IMR-90 (cell line): ENCODE measurements at regions not wholly inside any gene's neighbourhood (a gene's known extent, or its start where the extent isn't known, plus 50 kb on each side); places are given as distances from the start of the nearest gene placed in this dataset.

ENCODE experiments used
- ATAC-seq: fragments of 200-7000 bp; cut with Tn5 transposase; 2 replicates; pipeline ENCODE4 v1.9.1; 2020; ENCODE audit warnings: low read depth, mild to moderate bottlenecking, moderate library complexity
- BruUV-seq: library from RNA; stranded (reverse); fragments of 400-500 nt; replicated peaks from 2 replicates; lab custom pipeline; 2021; lab: Mats Ljungman, UMichigan
- CTCF ChIA-PET: fragments of 300-600 bp; formaldehyde crosslinking; extraction: SDS; loops from one replicate; lab custom pipeline; 2021; ENCODE audit warnings: antibody characterized with exemption; lab: Yijun Ruan, JAX
- POLR2A ChIA-PET: fragments of 300-600 bp; sonication (Branson Sonifier 250); formaldehyde crosslinking; loops from one replicate; lab custom pipeline; 2022; ENCODE audit warnings: antibody characterized with exemption; ENCODE audit not compliant: unreplicated experiment; lab: Charles Lee
- DNase-seq: peaks from one replicate; pipeline ENCODE4 v3.0.0; 2013
- H2AFZ ChIP-seq: replicated peaks from 2 replicates; pipeline ENCODE3; 2013; ENCODE audit warnings: low read length, mild to moderate bottlenecking; ENCODE audit not compliant: poor library complexity
- H2AK5ac ChIP-seq: 2 replicates; pipeline ENCODE4 v1.6.1; 2013; ENCODE audit warnings: low read depth, low read length, inconsistent platforms
- H2AK9ac ChIP-seq: replicated peaks from 2 replicates; pipeline ENCODE3; 2013; ENCODE audit warnings: mild to moderate bottlenecking, low read depth, low read length, moderate library complexity; ENCODE audit not compliant: poor library complexity
- H2BK120ac ChIP-seq: 2 replicates; pipeline ENCODE4 v1.6.1; 2013; ENCODE audit warnings: low read depth, low read length, inconsistent platforms
- H2BK15ac ChIP-seq: 3 replicates; pipeline ENCODE4 v1.6.1; 2013; ENCODE audit warnings: low read depth, low read length, inconsistent platforms
- H2BK20ac ChIP-seq: 2 replicates; pipeline ENCODE4 v1.6.1; 2013; ENCODE audit warnings: low read depth, mild to moderate bottlenecking, inconsistent platforms, low read length, moderate library complexity
- H2BK5ac ChIP-seq: 2 replicates; pipeline ENCODE4 v1.6.1; 2013; ENCODE audit warnings: mild to moderate bottlenecking, low read depth, low read length, inconsistent platforms; ENCODE audit not compliant: poor library complexity, severe bottlenecking
- H3K14ac ChIP-seq: replicated peaks from 2 replicates; pipeline ENCODE4 v1.6.1; 2013; ENCODE audit warnings: low read depth, low read length, inconsistent platforms
- H3K18ac ChIP-seq: 2 replicates; pipeline ENCODE4 v1.6.1; 2013; ENCODE audit warnings: low read depth, low read length, control low read depth
- H3K23ac ChIP-seq: 2 replicates; pipeline ENCODE4 v1.6.1; 2013; ENCODE audit warnings: low read depth, low read length, inconsistent platforms
- H3K27ac ChIP-seq: 2 replicates; pipeline ENCODE4 v1.5.1; 2013; ENCODE audit warnings: mild to moderate bottlenecking, control low read depth, low read length; ENCODE audit not compliant: insufficient read depth
- H3K27me3 ChIP-seq: 2 replicates; pipeline ENCODE4 v1.6.1; 2013; ENCODE audit warnings: low read length; ENCODE audit not compliant: control insufficient read depth, insufficient read depth
- H3K36me3 ChIP-seq: 2 replicates; pipeline ENCODE4 v1.6.1; 2013; ENCODE audit warnings: low read length, mixed read lengths; ENCODE audit not compliant: control insufficient read depth, insufficient read depth
- H3K4ac ChIP-seq: 2 replicates; pipeline ENCODE4 v1.6.1; 2013; ENCODE audit warnings: low read depth, low read length, inconsistent platforms
- H3K4me1 ChIP-seq: 2 replicates; pipeline ENCODE4 v1.6.1; 2013; ENCODE audit warnings: low read length, mixed read lengths; ENCODE audit not compliant: control insufficient read depth, insufficient read depth
- H3K4me2 ChIP-seq: 2 replicates; pipeline ENCODE4 v1.6.1; 2013; ENCODE audit warnings: low read depth, mild to moderate bottlenecking, control low read depth, low read length, moderate library complexity
- H3K4me3 ChIP-seq: 2 replicates; pipeline ENCODE4 v1.5.1; 2013; ENCODE audit warnings: low read depth, mild to moderate bottlenecking, control low read depth, low read length, moderate library complexity; ENCODE audit not compliant: insufficient read depth
- H3K56ac ChIP-seq: 2 replicates; pipeline ENCODE4 v1.6.1; 2013; ENCODE audit warnings: low read length, inconsistent platforms; ENCODE audit not compliant: insufficient read depth; ENCODE audit errors: extremely low read depth
- H3K79me1 ChIP-seq, 2 experiments: 2 replicates each; pipeline ENCODE4 v1.6.1; 2013; ENCODE audit warnings: low read length in 2 of 2, inconsistent platforms in 1 of 2, low read depth in 1 of 2
- H3K9ac ChIP-seq: 2 replicates; pipeline ENCODE4 v1.6.1; 2013; ENCODE audit warnings: low read depth, low read length, control low read depth
- H3K9me1 ChIP-seq: 2 replicates; pipeline ENCODE4 v1.6.1; 2013; ENCODE audit warnings: low read length, inconsistent platforms; ENCODE audit not compliant: insufficient read depth
- H3K9me3 ChIP-seq: 2 replicates; pipeline ENCODE4 v1.6.1; 2013; ENCODE audit warnings: low read length; ENCODE audit not compliant: control insufficient read depth, insufficient read depth
- H4K20me1 ChIP-seq: 2 replicates; pipeline ENCODE4 v1.6.1; 2013; ENCODE audit warnings: low read length, inconsistent platforms; ENCODE audit not compliant: insufficient read depth
- H4K5ac ChIP-seq: 2 replicates; pipeline ENCODE4 v1.6.1; 2013; ENCODE audit warnings: mild to moderate bottlenecking, low read depth, low read length, control low read depth
- H4K8ac ChIP-seq, 2 experiments: 2 replicates each; pipeline ENCODE4 v1.6.1; 2013; ENCODE audit warnings: low read depth in 2 of 2, low read length in 2 of 2, control low read depth in 1 of 2, inconsistent platforms in 1 of 2
- H4K91ac ChIP-seq: 2 replicates; pipeline ENCODE4 v1.6.1; 2013; ENCODE audit warnings: low read depth, low read length, inconsistent platforms; ENCODE audit not compliant: insufficient read depth
- BHLHE40 ChIP-seq: fragments of 150-350 bp; IDR thresholded peaks from 2 replicates; pipeline ENCODE4 v1.6.1; 2016; ENCODE audit warnings: mild to moderate bottlenecking, low read depth, low read length
- FOS ChIP-seq: fragments of 150-350 bp; IDR thresholded peaks from 2 replicates; pipeline ENCODE4 v1.6.1; 2016; ENCODE audit warnings: low read depth, low read length
- MAFK ChIP-seq: IDR thresholded peaks from 2 replicates; pipeline ENCODE4 v1.6.1; 2012; ENCODE audit warnings: low read depth, low read length, improper control_type of control experiment
- MAZ ChIP-seq: IDR thresholded peaks from 2 replicates; pipeline ENCODE4 v1.6.1; 2012; ENCODE audit warnings: low read depth, mild to moderate bottlenecking, low read length, improper control_type of control experiment, moderate library complexity, borderline replicate concordance
- RFX5 ChIP-seq: IDR thresholded peaks from 2 replicates; pipeline ENCODE4 v1.8.0; 2012; ENCODE audit warnings: low read depth, mild to moderate bottlenecking, low read length, moderate library complexity
- dilution Hi-C: fragments of 300-500 bp; cut with HindIII; formaldehyde crosslinking; loops from one replicate; pipeline ENCODE4 v1.14.3; 2018; ENCODE audit warnings: low sequenced_read_pairs; ENCODE audit not compliant: unreplicated experiment
- in situ Hi-C: fragments of 300-500 bp; cut with MboI; formaldehyde crosslinking; loops from 3 replicates; pipeline ENCODE4 v1.14.3; 2019; ENCODE audit warnings: low sequenced_read_pairs, inconsistent platforms, mixed read lengths
- intact Hi-C: fragments of 100-400 bp; cut with micrococcal nuclease; formaldehyde crosslinking; loops from 2 replicates; pipeline ENCODE4 v1.10.0; 2022
- TF ChIP-seq, protein P1 (sequence below): fragments of 150-350 bp; IDR thresholded peaks from 2 replicates; pipeline ENCODE4 v1.6.1; 2016; ENCODE audit warnings: low read depth, mild to moderate bottlenecking, low read length, moderate library complexity, borderline replicate concordance
- TF ChIP-seq, protein P2 (sequence below): conservative IDR thresholded peaks from 2 replicates; pipeline ENCODE4 v1.5.1; 2012; ENCODE audit warnings: mild to moderate bottlenecking, low read depth, low read length, improper control_type of control experiment
- TF ChIP-seq, protein P3 (sequence below): fragments of 150-350 bp; IDR thresholded peaks from 2 replicates; pipeline ENCODE4 v1.6.1; 2017; ENCODE audit warnings: mild to moderate bottlenecking, antibody characterized with exemption, low read length, low read depth

- H3K23ac ChIP-seq: no peak overlapping the region
- dilution Hi-C loops: no loop called here
- DNase-seq: no peak
- no peak overlapping the region for H2AFZ ChIP-seq
- no peak overlapping the region for H2BK5ac ChIP-seq
- H3K4me1 ChIP-seq: no peaks in the 10 kb centered on the region
- intact Hi-C loops: loop anchor here (10.0 kb wide), 1 partner anchor 63 kb away; no protein-coding TSS in a partner anchor
- no peak overlapping the region for H3K27ac ChIP-seq
- in situ Hi-C loops: no loop called here
- no peaks in the 10 kb centered on the region for H3K27me3 ChIP-seq
- no peak for ATAC-seq
- H2AK5ac ChIP-seq: no peak overlapping the region
- no peak overlapping the region for H3K4ac ChIP-seq
- H3K18ac ChIP-seq: no peak overlapping the region
- H4K5ac ChIP-seq: no peak overlapping the region
- H2BK20ac ChIP-seq: no peak overlapping the region
- H3K14ac ChIP-seq: no peak overlapping the region
- H3K79me1 ChIP-seq: no peaks in the 10 kb centered on the region
- ChIA-PET POLR2A (no interaction called here), CTCF (no interaction called here)
- no peak overlapping the region for H2BK120ac ChIP-seq
- no peak overlapping the region for H2BK15ac ChIP-seq
- H3K4me2 ChIP-seq: no peak overlapping the region
- no peak overlapping the region for H3K9ac ChIP-seq
- no TSS peak for BruUV-seq
- no peak overlapping the region for H4K91ac ChIP-seq
- no peak overlapping the region for H3K4me3 ChIP-seq
- H4K8ac ChIP-seq: no peak overlapping the region
- H3K9me3 ChIP-seq: no peaks in the 10 kb centered on the region
- no peak overlapping the region for H3K56ac ChIP-seq
- H3K9me1 ChIP-seq: no peaks in the 10 kb centered on the region
- no peaks in the 10 kb centered on the region for H4K20me1 ChIP-seq
- H3K36me3 ChIP-seq: no peaks in the 10 kb centered on the region
- TF ChIP-seq, protein P1, sequence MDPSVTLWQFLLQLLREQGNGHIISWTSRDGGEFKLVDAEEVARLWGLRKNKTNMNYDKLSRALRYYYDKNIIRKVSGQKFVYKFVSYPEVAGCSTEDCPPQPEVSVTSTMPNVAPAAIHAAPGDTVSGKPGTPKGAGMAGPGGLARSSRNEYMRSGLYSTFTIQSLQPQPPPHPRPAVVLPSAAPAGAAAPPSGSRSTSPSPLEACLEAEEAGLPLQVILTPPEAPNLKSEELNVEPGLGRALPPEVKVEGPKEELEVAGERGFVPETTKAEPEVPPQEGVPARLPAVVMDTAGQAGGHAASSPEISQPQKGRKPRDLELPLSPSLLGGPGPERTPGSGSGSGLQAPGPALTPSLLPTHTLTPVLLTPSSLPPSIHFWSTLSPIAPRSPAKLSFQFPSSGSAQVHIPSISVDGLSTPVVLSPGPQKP: no peak
- TF ChIP-seq BHLHE40 (no peak), FOS (no peak), MAZ (no peak), RFX5 (no peak), MAFK (no peak)
- TF ChIP-seq, protein P2, sequence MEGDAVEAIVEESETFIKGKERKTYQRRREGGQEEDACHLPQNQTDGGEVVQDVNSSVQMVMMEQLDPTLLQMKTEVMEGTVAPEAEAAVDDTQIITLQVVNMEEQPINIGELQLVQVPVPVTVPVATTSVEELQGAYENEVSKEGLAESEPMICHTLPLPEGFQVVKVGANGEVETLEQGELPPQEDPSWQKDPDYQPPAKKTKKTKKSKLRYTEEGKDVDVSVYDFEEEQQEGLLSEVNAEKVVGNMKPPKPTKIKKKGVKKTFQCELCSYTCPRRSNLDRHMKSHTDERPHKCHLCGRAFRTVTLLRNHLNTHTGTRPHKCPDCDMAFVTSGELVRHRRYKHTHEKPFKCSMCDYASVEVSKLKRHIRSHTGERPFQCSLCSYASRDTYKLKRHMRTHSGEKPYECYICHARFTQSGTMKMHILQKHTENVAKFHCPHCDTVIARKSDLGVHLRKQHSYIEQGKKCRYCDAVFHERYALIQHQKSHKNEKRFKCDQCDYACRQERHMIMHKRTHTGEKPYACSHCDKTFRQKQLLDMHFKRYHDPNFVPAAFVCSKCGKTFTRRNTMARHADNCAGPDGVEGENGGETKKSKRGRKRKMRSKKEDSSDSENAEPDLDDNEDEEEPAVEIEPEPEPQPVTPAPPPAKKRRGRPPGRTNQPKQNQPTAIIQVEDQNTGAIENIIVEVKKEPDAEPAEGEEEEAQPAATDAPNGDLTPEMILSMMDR: no peak
- TF ChIP-seq, protein P3, sequence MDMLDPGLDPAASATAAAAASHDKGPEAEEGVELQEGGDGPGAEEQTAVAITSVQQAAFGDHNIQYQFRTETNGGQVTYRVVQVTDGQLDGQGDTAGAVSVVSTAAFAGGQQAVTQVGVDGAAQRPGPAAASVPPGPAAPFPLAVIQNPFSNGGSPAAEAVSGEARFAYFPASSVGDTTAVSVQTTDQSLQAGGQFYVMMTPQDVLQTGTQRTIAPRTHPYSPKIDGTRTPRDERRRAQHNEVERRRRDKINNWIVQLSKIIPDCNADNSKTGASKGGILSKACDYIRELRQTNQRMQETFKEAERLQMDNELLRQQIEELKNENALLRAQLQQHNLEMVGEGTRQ: no peak
- H2AK9ac ChIP-seq: no peak overlapping the region
Measured at GRCh38 chr3:118298133-118298532, 736.5 kb downstream of the IGSF11 start.
